SK-N-SH treated with all-trans-retinoic acid at 6 μM for 48 hours (cell line): ENCODE measurements at regions not wholly inside any gene's neighbourhood (a gene's known extent, or its start where the extent isn't known, plus 50 kb on each side); places are given as distances from the start of the nearest gene placed in this dataset.

Source experiments
- ATAC-seq: fragments of 200-7000 bp; cut with Tn5 transposase; 3 replicates; pipeline ENCODE4 v1.9.1; 2020; ENCODE audit warnings: mild to moderate bottlenecking, moderate library complexity
- BACH2 ChIP-seq: fragments of 250-450 bp; sonication (Bioruptor Pico); IDR thresholded peaks from 2 replicates; pipeline ENCODE4 v1.9.0; 2021; ENCODE audit warnings: mild to moderate bottlenecking, borderline replicate concordance
- CREB5 ChIP-seq: fragments of 250-450 bp; sonication (Bioruptor Pico); IDR thresholded peaks from 2 replicates; pipeline ENCODE4 v1.5.1; 2020; ENCODE audit warnings: low read depth, mild to moderate bottlenecking, moderate library complexity
- CSDC2 ChIP-seq: fragments of 250-450 bp; sonication (Bioruptor Pico); IDR thresholded peaks from 2 replicates; pipeline ENCODE4 v1.5.0; 2020; ENCODE audit warnings: mild to moderate bottlenecking, moderate library complexity
- ESRRG ChIP-seq: fragments of 250-450 bp; sonication (Bioruptor Pico); IDR thresholded peaks from 2 replicates; pipeline ENCODE4 v1.6.1; 2021; ENCODE audit warnings: mild to moderate bottlenecking
- GLIS3 ChIP-seq: fragments of 250-450 bp; sonication (Bioruptor Pico); IDR thresholded peaks from 2 replicates; pipeline ENCODE4 v1.5.0; 2020; ENCODE audit warnings: mild to moderate bottlenecking, moderate library complexity
- ISL1 ChIP-seq: fragments of 250-450 bp; sonication (Bioruptor Pico); IDR thresholded peaks from 2 replicates; pipeline ENCODE4 v2.1.2; 2022; ENCODE audit warnings: mild to moderate bottlenecking, moderate library complexity
- OSR1 ChIP-seq: fragments of 250-450 bp; sonication (Bioruptor Pico); IDR thresholded peaks from 2 replicates; pipeline ENCODE4 v1.8.0; 2022; ENCODE audit warnings: moderate library complexity, mild to moderate bottlenecking, inconsistent platforms
- RARB ChIP-seq: fragments of 250-450 bp; sonication (Bioruptor Pico); IDR thresholded peaks from 2 replicates; pipeline ENCODE4 v1.8.0; 2021; ENCODE audit warnings: mild to moderate bottlenecking, moderate library complexity
- TCF4 ChIP-seq: fragments of 250-450 bp; sonication (Bioruptor Pico); IDR thresholded peaks from 2 replicates; pipeline ENCODE4 v1.8.0; 2021; ENCODE audit warnings: mild to moderate bottlenecking, moderate library complexity, borderline replicate concordance
- TOX ChIP-seq: fragments of 250-450 bp; sonication (Bioruptor Pico); IDR thresholded peaks from 2 replicates; pipeline ENCODE4 v1.8.0; 2021; ENCODE audit warnings: mild to moderate bottlenecking, moderate library complexity, borderline replicate concordance
- ZC3H10 ChIP-seq: fragments of 250-450 bp; sonication (Bioruptor Pico); IDR thresholded peaks from 2 replicates; pipeline ENCODE4 v1.5.1; 2021; ENCODE audit warnings: mild to moderate bottlenecking, moderate library complexity
- ZFP3 ChIP-seq: fragments of 250-450 bp; sonication (Bioruptor Pico); IDR thresholded peaks from 2 replicates; pipeline ENCODE4 v1.5.0; 2020; ENCODE audit warnings: mild to moderate bottlenecking, moderate library complexity
- ZFP30 ChIP-seq: fragments of 450-650 bp; formaldehyde crosslinking; IDR thresholded peaks from 2 replicates; pipeline ENCODE4 v1.5.0; 2022; ENCODE audit warnings: mild to moderate bottlenecking, moderate library complexity
- ZNF565 ChIP-seq: fragments of 450-650 bp; formaldehyde crosslinking; conservative IDR thresholded peaks from 2 replicates; pipeline ENCODE4 v1.5.0; 2020; ENCODE audit warnings: low read depth, mild to moderate bottlenecking, moderate library complexity
- ZNF70 ChIP-seq: fragments of 450-650 bp; formaldehyde crosslinking; IDR thresholded peaks from 2 replicates; pipeline ENCODE4 v1.5.0; 2020; ENCODE audit warnings: mild to moderate bottlenecking, moderate library complexity
- ZNF8 ChIP-seq: fragments of 450-650 bp; formaldehyde crosslinking; IDR thresholded peaks from 2 replicates; pipeline ENCODE4 v1.5.0; 2020; ENCODE audit warnings: mild to moderate bottlenecking, moderate library complexity
- TF ChIP-seq, protein P1 (sequence below): fragments of 250-450 bp; sonication (Bioruptor Pico); IDR thresholded peaks from 2 replicates; pipeline ENCODE4 v1.8.0; 2021; ENCODE audit warnings: low read depth, mild to moderate bottlenecking, moderate library complexity, borderline replicate concordance
- TF ChIP-seq, protein P2 (sequence below): fragments of 250-450 bp; sonication (Bioruptor Pico); IDR thresholded peaks from 2 replicates; pipeline ENCODE4 v1.5.0; 2020; ENCODE audit warnings: mild to moderate bottlenecking, moderate library complexity
- TF ChIP-seq, protein P3 (sequence below): fragments of 250-450 bp; sonication (Bioruptor Pico); IDR thresholded peaks from 2 replicates; pipeline ENCODE4 v1.5.1; 2021; ENCODE audit warnings: mild to moderate bottlenecking, moderate library complexity

GRCh38 chr20:39875492-39876110 is 813.4 kb downstream of the MAFB start:
- ATAC-seq: no peak
- TF ChIP-seq ESRRG (CRISPR knock-in tag) (no peak), CSDC2 (no peak), CREB5 (CRISPR knock-in tag) (no peak)
- TF ChIP-seq, protein P1, sequence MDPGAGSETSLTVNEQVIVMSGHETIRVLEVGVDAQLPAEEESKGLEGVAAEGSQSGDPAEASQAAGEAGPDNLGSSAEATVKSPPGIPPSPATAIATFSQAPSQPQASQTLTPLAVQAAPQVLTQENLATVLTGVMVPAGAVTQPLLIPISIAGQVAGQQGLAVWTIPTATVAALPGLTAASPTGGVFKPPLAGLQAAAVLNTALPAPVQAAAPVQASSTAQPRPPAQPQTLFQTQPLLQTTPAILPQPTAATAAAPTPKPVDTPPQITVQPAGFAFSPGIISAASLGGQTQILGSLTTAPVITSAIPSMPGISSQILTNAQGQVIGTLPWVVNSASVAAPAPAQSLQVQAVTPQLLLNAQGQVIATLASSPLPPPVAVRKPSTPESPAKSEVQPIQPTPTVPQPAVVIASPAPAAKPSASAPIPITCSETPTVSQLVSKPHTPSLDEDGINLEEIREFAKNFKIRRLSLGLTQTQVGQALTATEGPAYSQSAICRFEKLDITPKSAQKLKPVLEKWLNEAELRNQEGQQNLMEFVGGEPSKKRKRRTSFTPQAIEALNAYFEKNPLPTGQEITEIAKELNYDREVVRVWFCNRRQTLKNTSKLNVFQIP (CRISPR knock-in tag): no peak

GRCh38 chr20:39874049-39874893 is 814.8 kb downstream of the MAFB start:
- TF ChIP-seq, protein P2, sequence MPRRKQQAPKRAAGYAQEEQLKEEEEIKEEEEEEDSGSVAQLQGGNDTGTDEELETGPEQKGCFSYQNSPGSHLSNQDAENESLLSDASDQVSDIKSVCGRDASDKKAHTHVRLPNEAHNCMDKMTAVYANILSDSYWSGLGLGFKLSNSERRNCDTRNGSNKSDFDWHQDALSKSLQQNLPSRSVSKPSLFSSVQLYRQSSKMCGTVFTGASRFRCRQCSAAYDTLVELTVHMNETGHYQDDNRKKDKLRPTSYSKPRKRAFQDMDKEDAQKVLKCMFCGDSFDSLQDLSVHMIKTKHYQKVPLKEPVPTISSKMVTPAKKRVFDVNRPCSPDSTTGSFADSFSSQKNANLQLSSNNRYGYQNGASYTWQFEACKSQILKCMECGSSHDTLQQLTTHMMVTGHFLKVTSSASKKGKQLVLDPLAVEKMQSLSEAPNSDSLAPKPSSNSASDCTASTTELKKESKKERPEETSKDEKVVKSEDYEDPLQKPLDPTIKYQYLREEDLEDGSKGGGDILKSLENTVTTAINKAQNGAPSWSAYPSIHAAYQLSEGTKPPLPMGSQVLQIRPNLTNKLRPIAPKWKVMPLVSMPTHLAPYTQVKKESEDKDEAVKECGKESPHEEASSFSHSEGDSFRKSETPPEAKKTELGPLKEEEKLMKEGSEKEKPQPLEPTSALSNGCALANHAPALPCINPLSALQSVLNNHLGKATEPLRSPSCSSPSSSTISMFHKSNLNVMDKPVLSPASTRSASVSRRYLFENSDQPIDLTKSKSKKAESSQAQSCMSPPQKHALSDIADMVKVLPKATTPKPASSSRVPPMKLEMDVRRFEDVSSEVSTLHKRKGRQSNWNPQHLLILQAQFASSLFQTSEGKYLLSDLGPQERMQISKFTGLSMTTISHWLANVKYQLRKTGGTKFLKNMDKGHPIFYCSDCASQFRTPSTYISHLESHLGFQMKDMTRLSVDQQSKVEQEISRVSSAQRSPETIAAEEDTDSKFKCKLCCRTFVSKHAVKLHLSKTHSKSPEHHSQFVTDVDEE: 0 out of 2 replicates have a peak, but pooled peaks have one; percentile 29
- TF ChIP-seq, protein P3, sequence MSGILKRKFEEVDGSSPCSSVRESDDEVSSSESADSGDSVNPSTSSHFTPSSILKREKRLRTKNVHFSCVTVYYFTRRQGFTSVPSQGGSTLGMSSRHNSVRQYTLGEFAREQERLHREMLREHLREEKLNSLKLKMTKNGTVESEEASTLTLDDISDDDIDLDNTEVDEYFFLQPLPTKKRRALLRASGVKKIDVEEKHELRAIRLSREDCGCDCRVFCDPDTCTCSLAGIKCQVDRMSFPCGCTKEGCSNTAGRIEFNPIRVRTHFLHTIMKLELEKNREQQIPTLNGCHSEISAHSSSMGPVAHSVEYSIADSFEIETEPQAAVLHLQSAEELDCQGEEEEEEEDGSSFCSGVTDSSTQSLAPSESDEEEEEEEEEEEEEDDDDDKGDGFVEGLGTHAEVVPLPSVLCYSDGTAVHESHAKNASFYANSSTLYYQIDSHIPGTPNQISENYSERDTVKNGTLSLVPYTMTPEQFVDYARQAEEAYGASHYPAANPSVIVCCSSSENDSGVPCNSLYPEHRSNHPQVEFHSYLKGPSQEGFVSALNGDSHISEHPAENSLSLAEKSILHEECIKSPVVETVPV (CRISPR knock-in tag): no peak
- TF ChIP-seq ZFP3 (CRISPR knock-in tag): no peak

GRCh38 chr20:39873286-39873685 is 815.8 kb downstream of the MAFB start:
- TF ChIP-seq, protein P3 (CRISPR knock-in tag): no peak
- TF ChIP-seq GLIS3 (CRISPR knock-in tag): no peak
- no peak for TF ChIP-seq TCF4 (CRISPR knock-in tag)
- TF ChIP-seq, protein P2: no peak
- TF ChIP-seq ZNF565 (CRISPR knock-in tag): no peak
- TF ChIP-seq BACH2 (CRISPR knock-in tag): no peak
- no peak for TF ChIP-seq ISL1 (CRISPR knock-in tag)
- ATAC-seq: no peak

More at GRCh38 chr20:39874049-39874893, 814.8 kb downstream of the MAFB start:
- ATAC-seq: peak; percentile 95

GRCh38 chr20:39871013-39871412 is 818.0 kb downstream of the MAFB start:
- TF ChIP-seq ISL1 (CRISPR knock-in tag) (no peak), ZFP30 (CRISPR knock-in tag) (no peak), ZNF8 (CRISPR knock-in tag) (no peak), ESRRG (CRISPR knock-in tag) (no peak), RARB (CRISPR knock-in tag) (no peak), ZNF70 (CRISPR knock-in tag) (no peak), TOX (CRISPR knock-in tag) (no peak), ZNF565 (CRISPR knock-in tag) (no peak), GLIS3 (CRISPR knock-in tag) (no peak), BACH2 (CRISPR knock-in tag) (no peak), ZFP3 (CRISPR knock-in tag) (no peak), CSDC2 (no peak), OSR1 (CRISPR knock-in tag) (no peak), ZC3H10 (CRISPR knock-in tag) (no peak), CREB5 (CRISPR knock-in tag) (no peak)
- no peak for ATAC-seq
